ENCODE measurements at regions not wholly inside any gene's neighbourhood (a gene's known extent, or its start where the extent isn't known, plus 50 kb on each side); places are given as distances from the start of the nearest gene placed in this dataset.

GRCh38 chr2:149739171-149739882 lies 151.8 kb upstream of the MMADHC start:
- no peak for DNase-seq (ENCODE audit: low spot score, unreplicated experiment)
- Mint-ChIP-seq H3K27me3 (no peaks in the 10 kb centered on the region), H3K27ac (no peak overlapping the region)

GRCh38 chr2:149738767-149739166 lies 151.2 kb upstream of the MMADHC start:
- Mint-ChIP-seq H3K9me3 (ENCODE audit: low read depth) (peaks cover 6% of the 10 kb centered on the region), H3K27me3 (no peaks in the 10 kb centered on the region), H3K36me3 (ENCODE audit: insufficient read depth) (peaks cover 5% of the 10 kb centered on the region), H3K4me1 (ENCODE audit: low read depth) (peaks cover 9% of the 10 kb centered on the region), H3K4me3 (ENCODE audit: low read depth) (no peak overlapping the region), H3K27ac (no peak overlapping the region)
- TF ChIP-seq CTCF (IDR thresholded peaks at IDR 0.05; ENCODE audit: unreplicated experiment): no peak
- no peak for DNase-seq (ENCODE audit: low spot score, unreplicated experiment)

More at GRCh38 chr2:149739171-149739882, 151.8 kb upstream of the MMADHC start:
- no peak overlapping the region for H3K4me3 Mint-ChIP-seq (ENCODE audit: low read depth)
- TF ChIP-seq CTCF (IDR thresholded peaks at IDR 0.05; ENCODE audit: unreplicated experiment): no peak
- peaks cover 6% of the 10 kb centered on the region for H3K9me3 Mint-ChIP-seq (ENCODE audit: low read depth)
- H3K36me3 Mint-ChIP-seq (ENCODE audit: insufficient read depth): peaks cover 5% of the 10 kb centered on the region
- H3K4me1 Mint-ChIP-seq (ENCODE audit: low read depth): peaks cover 4% of the 10 kb centered on the region

GRCh38 chr2:149737896-149738295 lies 150.3 kb upstream of the MMADHC start:
- Mint-ChIP-seq H3K4me3 (ENCODE audit: low read depth) (no peak overlapping the region), H3K27ac (no peak overlapping the region), H3K27me3 (no peaks in the 10 kb centered on the region), H3K36me3 (ENCODE audit: insufficient read depth) (peaks cover 5% of the 10 kb centered on the region), H3K9me3 (ENCODE audit: low read depth) (peaks cover 6% of the 10 kb centered on the region), H3K4me1 (ENCODE audit: low read depth) (peaks cover 11% of the 10 kb centered on the region)
- no peak for TF ChIP-seq CTCF (IDR thresholded peaks at IDR 0.05; ENCODE audit: unreplicated experiment)
- no peak for DNase-seq (ENCODE audit: low spot score, unreplicated experiment)

- Mint-ChIP-seq H3K4me1 (ENCODE audit: low read depth) (peaks cover 12% of the 10 kb centered on the region), H3K9me3 (ENCODE audit: low read depth) (peaks cover 9% of the 10 kb centered on the region), H3K27ac (no peak overlapping the region), H3K4me3 (ENCODE audit: low read depth) (no peak overlapping the region), H3K27me3 (no peaks in the 10 kb centered on the region), H3K36me3 (ENCODE audit: insufficient read depth) (peaks cover 5% of the 10 kb centered on the region)
- TF ChIP-seq CTCF (IDR thresholded peaks at IDR 0.05; ENCODE audit: unreplicated experiment): no peak
- DNase-seq (ENCODE audit: low spot score, unreplicated experiment): no peak
Measured at GRCh38 chr2:149735237-149735958, 147.8 kb upstream of the MMADHC start.

GRCh38 chr2:149733936-149734685 lies 146.5 kb upstream of the MMADHC start:
- no peak overlapping the region for H3K4me3 Mint-ChIP-seq (ENCODE audit: low read depth)
- no peaks in the 10 kb centered on the region for H3K27me3 Mint-ChIP-seq
- DNase-seq (ENCODE audit: low spot score, unreplicated experiment): no peak
- peaks cover 9% of the 10 kb centered on the region for H3K9me3 Mint-ChIP-seq (ENCODE audit: low read depth)
- H3K4me1 Mint-ChIP-seq (ENCODE audit: low read depth): peaks cover 12% of the 10 kb centered on the region
- TF ChIP-seq CTCF (IDR thresholded peaks at IDR 0.05; ENCODE audit: unreplicated experiment): no peak
- H3K36me3 Mint-ChIP-seq (ENCODE audit: insufficient read depth): peaks cover 5% of the 10 kb centered on the region
- peak overlapping the region; percentile 74 for H3K27ac Mint-ChIP-seq
